GM23248 (cell line): ENCODE measurements at regions not wholly inside any gene's neighbourhood (a gene's known extent, or its start where the extent isn't known, plus 50 kb on each side); places are given as distances from the start of the nearest gene placed in this dataset.

Source experiments
- DNase-seq: peaks from one replicate; pipeline ENCODE4 v3.0.0-alpha.2; 2015
- H2AFZ ChIP-seq: fragments of 200-600 bp; sonication (generic); 2 replicates; pipeline ENCODE4 v1.6.1; 2016; ENCODE audit warnings: antibody characterized with exemption
- H3F3A ChIP-seq: fragments of 200-600 bp; sonication (generic); 2 replicates; pipeline ENCODE4 v1.6.1; 2016; ENCODE audit warnings: mild to moderate bottlenecking, antibody characterized with exemption, mixed run types; ENCODE audit not compliant: insufficient read depth
- H3K27ac ChIP-seq: fragments of 200-600 bp; sonication (generic); 2 replicates; pipeline ENCODE4 v1.5.1; 2016; ENCODE audit warnings: mild to moderate bottlenecking
- H3K27me3 ChIP-seq: fragments of 200-600 bp; sonication (generic); replicated peaks from 2 replicates; pipeline ENCODE4 v1.6.1; 2016; ENCODE audit warnings: mild to moderate bottlenecking; ENCODE audit not compliant: insufficient read depth
- H3K36me3 ChIP-seq: fragments of 200-600 bp; sonication (generic); 2 replicates; pipeline ENCODE4 v1.6.1; 2016; ENCODE audit warnings: low read depth, mild to moderate bottlenecking
- H3K4me1 ChIP-seq: fragments of 200-600 bp; sonication (generic); 2 replicates; pipeline ENCODE4 v1.6.1; 2016; ENCODE audit warnings: mild to moderate bottlenecking; ENCODE audit not compliant: insufficient read depth
- H3K4me2 ChIP-seq: fragments of 200-600 bp; sonication (generic); one replicate; pipeline ENCODE4 v1.6.1; 2016; ENCODE audit warnings: mild to moderate bottlenecking; ENCODE audit not compliant: unreplicated experiment
- H3K4me3 ChIP-seq: fragments of 200-600 bp; sonication (generic); 2 replicates; pipeline ENCODE4 v1.5.1; 2016; ENCODE audit warnings: mild to moderate bottlenecking
- H3K79me2 ChIP-seq: fragments of 200-600 bp; sonication (generic); 2 replicates; pipeline ENCODE4 v1.6.1; 2016; ENCODE audit warnings: mild to moderate bottlenecking; ENCODE audit not compliant: insufficient read depth
- H3K9ac ChIP-seq: fragments of 200-600 bp; sonication (generic); 2 replicates; pipeline ENCODE4 v1.6.1; 2016; ENCODE audit warnings: mild to moderate bottlenecking
- H3K9me2 ChIP-seq: fragments of 200-600 bp; sonication (generic); 2 replicates; pipeline ENCODE4 v1.6.1; 2016; ENCODE audit warnings: mixed run types, mild to moderate bottlenecking, moderate library complexity; ENCODE audit not compliant: insufficient read depth
- H3K9me3 ChIP-seq: fragments of 200-600 bp; sonication (generic); one replicate; pipeline ENCODE4 v1.6.1; 2017; ENCODE audit warnings: low read depth
- H4K20me1 ChIP-seq: fragments of 200-600 bp; sonication (generic); 2 replicates; pipeline ENCODE4 v1.6.0; 2016; ENCODE audit not compliant: insufficient read depth
- EZH2 ChIP-seq: fragments of 200-600 bp; sonication (generic); IDR thresholded peaks from 2 replicates; pipeline ENCODE4 v1.6.1; 2018; ENCODE audit warnings: antibody characterized with exemption, mild to moderate bottlenecking; ENCODE audit not compliant: insufficient read depth, poor library complexity, severe bottlenecking
- EZH2phosphoT487 ChIP-seq: fragments of 200-600 bp; sonication (generic); IDR thresholded peaks from 2 replicates; pipeline ENCODE4 v1.6.1; 2018; ENCODE audit warnings: antibody characterized with exemption, moderate library complexity, mild to moderate bottlenecking, low read depth; ENCODE audit not compliant: insufficient read depth
- WGBS, 2 experiments: methylation state at CpG; one replicate each; pipeline ENCODE4 v1.1.6; 2015 to 2017; ENCODE audit warnings: low lambda C conversion rate in 2 of 2, low coverage in 1 of 2; ENCODE audit errors: missing lambda C conversion rate in 2 of 2; 5-methylcytosine and 5-hydroxymethylcytosine counted together
- in situ Hi-C: fragments of 300-500 bp; cut with MboI; formaldehyde crosslinking; loops from 2 replicates; pipeline ENCODE4 v1.15.0; 2020

- H2AFZ ChIP-seq, result no peak overlapping the region
- no peaks in the 10 kb centered on the region for H3K9me2 ChIP-seq
- no peak overlapping the region for H3K4me3 ChIP-seq
- H3K9me3 ChIP-seq, result no peaks in the 10 kb centered on the region
- H4K20me1 ChIP-seq, result no peaks in the 10 kb centered on the region
- in situ Hi-C loops, result loop anchor here (25.0 kb wide), 2 partner anchors 1047 to 1272 kb away; no protein-coding TSS in a partner anchor
- no peak overlapping the region for H3K4me2 ChIP-seq
- no peaks in the 10 kb centered on the region for H3F3A ChIP-seq
- 0 out of 2 replicates have a peak, but pooled peaks cover 14% of the 10 kb centered on the region for H3K4me1 ChIP-seq
- peak; percentile 70 for DNase-seq
- no peak overlapping the region for H3K9ac ChIP-seq
- 18 to 27% methylated on average over 4 of the region's 4 CpGs for WGBS, 2 experiments
- H3K27me3 ChIP-seq, result no peaks in the 10 kb centered on the region
- no peak overlapping the region for H3K27ac ChIP-seq
- H3K36me3 ChIP-seq, result no peaks in the 10 kb centered on the region
- no peaks in the 10 kb centered on the region for H3K79me2 ChIP-seq
- TF ChIP-seq EZH2 (no peak), EZH2phosphoT487 (no peak)
Observed at GRCh38 chr18:45384137-45384961, 230.9 kb upstream of the SLC14A2 start.

DNA sequence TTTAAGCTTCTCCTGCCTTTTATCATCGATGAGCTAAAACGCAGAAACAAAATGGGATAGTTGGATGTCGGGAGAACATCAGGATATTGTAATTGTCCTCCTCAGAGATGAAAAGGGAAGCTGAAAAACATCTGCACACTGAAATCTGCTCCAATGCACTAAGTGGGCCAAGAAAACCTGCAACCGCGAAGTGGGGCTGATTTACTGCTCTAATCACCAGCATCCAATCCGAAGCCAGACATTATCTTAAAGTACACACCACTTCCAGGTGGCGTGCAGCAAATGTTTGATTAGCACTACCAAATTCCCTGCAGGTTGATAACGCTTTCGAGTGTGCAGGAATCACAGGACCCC, 230.3 kb upstream of the SLC14A2 start:
- in situ Hi-C loops, result loop anchor here (25.0 kb wide), 2 partner anchors 1048 to 1273 kb away; no protein-coding TSS in a partner anchor
- Histone ChIP-seq H3K36me3 (no peaks in the 10 kb centered on the region), H3K4me3 (no peak overlapping the region), H3K27ac (no peak overlapping the region), H4K20me1 (no peaks in the 10 kb centered on the region), H2AFZ (no peak overlapping the region), H3K4me2 (no peak overlapping the region), H3K9me2 (no peaks in the 10 kb centered on the region), H3K9ac (no peak overlapping the region), H3F3A (no peaks in the 10 kb centered on the region), H3K79me2 (no peaks in the 10 kb centered on the region), H3K4me1 (0 out of 2 replicates have a peak, but pooled peaks cover 14% of the 10 kb centered on the region), H3K9me3 (no peaks in the 10 kb centered on the region), H3K27me3 (no peaks in the 10 kb centered on the region)
- 84 to 86% methylated on average over 9 of the region's 9 CpGs for WGBS, 2 experiments
- DNase-seq, result no peak
- TF ChIP-seq EZH2 (no peak), EZH2phosphoT487 (no peak)

DNA sequence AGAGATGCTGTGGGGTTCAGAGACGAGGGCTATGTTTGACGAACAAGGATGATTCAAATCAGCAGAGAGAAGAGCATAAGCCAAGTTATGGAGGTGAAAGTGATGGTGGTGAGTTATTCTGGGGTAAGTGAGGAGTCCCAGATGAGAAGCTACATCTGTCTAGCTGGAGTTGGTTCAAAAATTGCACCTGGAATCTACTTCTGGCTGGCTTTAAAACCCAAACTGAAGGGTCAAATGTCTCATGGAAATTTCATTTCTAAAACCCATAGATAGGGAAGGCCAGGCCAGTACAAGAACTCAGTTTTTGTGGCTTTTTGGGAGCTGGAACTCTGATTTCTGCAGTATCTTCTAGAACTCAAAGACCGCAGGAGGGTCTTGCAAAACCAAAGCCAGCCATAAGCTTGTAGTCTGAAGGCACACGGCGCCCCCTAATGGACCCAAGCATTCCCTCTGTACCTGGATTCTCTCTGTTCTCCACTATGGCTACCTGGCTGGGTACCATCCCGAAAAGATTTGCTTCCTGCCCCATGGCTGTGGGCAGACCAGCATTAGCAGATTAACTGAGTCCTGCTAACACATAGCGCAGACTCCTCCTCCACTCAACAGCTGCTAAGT, 229.1 kb upstream of the SLC14A2 start:
- Histone ChIP-seq H3K9ac (no peak overlapping the region), H3K9me3 (no peaks in the 10 kb centered on the region), H3K4me3 (no peak overlapping the region), H3K4me2 (no peak overlapping the region), H2AFZ (no peak overlapping the region), H3K36me3 (no peaks in the 10 kb centered on the region), H4K20me1 (no peaks in the 10 kb centered on the region), H3K79me2 (no peaks in the 10 kb centered on the region), H3F3A (no peaks in the 10 kb centered on the region), H3K27ac (no peak overlapping the region), H3K27me3 (no peaks in the 10 kb centered on the region), H3K4me1 (0 out of 2 replicates have a peak, but pooled peaks cover 14% of the 10 kb centered on the region), H3K9me2 (no peaks in the 10 kb centered on the region)
- 84 to 93% methylated on average over 7 of the region's 7 CpGs for WGBS, 2 experiments
- in situ Hi-C loops, result loop anchor here (25.0 kb wide), 2 partner anchors 1049 to 1274 kb away; no protein-coding TSS in a partner anchor
- DNase-seq, result peak; percentile 48
- TF ChIP-seq EZH2phosphoT487 (no peak), EZH2 (no peak)

- in situ Hi-C loops, result loop anchor here (25.0 kb wide), 2 partner anchors 1050 to 1275 kb away; no protein-coding TSS in a partner anchor
- 27 to 31% methylated on average over 2 of the region's 2 CpGs for WGBS, 2 experiments
Observed at GRCh38 chr18:45387229-45387628, 228.0 kb upstream of the SLC14A2 start.

More at GRCh38 chr18:45387229-45387628, 228.0 kb upstream of the SLC14A2 start:
- H3F3A ChIP-seq, result no peaks in the 10 kb centered on the region
- H3K4me3 ChIP-seq, result no peak overlapping the region
- TF ChIP-seq EZH2phosphoT487 (no peak), EZH2 (no peak)
- no peak overlapping the region for H3K27ac ChIP-seq
- no peaks in the 10 kb centered on the region for H4K20me1 ChIP-seq
- H3K79me2 ChIP-seq, result no peaks in the 10 kb centered on the region
- no peaks in the 10 kb centered on the region for H3K27me3 ChIP-seq
- no peak overlapping the region for H3K4me2 ChIP-seq
- H3K9me3 ChIP-seq, result no peaks in the 10 kb centered on the region
- H2AFZ ChIP-seq, result no peak overlapping the region
- no peak overlapping the region for H3K9ac ChIP-seq
- no peaks in the 10 kb centered on the region for H3K9me2 ChIP-seq
- H3K36me3 ChIP-seq, result no peaks in the 10 kb centered on the region
- 0 out of 2 replicates have a peak, but pooled peaks cover 14% of the 10 kb centered on the region for H3K4me1 ChIP-seq
- no peak for DNase-seq
